ENCODE measurements at regions not wholly inside any gene's neighbourhood (a gene's known extent, or its start where the extent isn't known, plus 50 kb on each side); places are given as distances from the start of the nearest gene placed in this dataset.

GRCh38 chr11:115884800-115885534, 380.8 kb upstream of the CADM1 start (continued):
- TF ChIP-seq TCF4 (CRISPR knock-in tag; IDR thresholded peaks at IDR 0.05; ENCODE audit: borderline replicate concordance) (no peak), BACH2 (CRISPR knock-in tag; IDR thresholded peaks at IDR 0.05; ENCODE audit: borderline replicate concordance) (no peak)

- ATAC-seq = no peak
- TF ChIP-seq OSR1 (CRISPR knock-in tag; IDR thresholded peaks at IDR 0.05) = no peak
- no peak for TF ChIP-seq ZC3H10 (CRISPR knock-in tag; IDR thresholded peaks at IDR 0.05)
- TF ChIP-seq PATZ1 (CRISPR knock-in tag; IDR thresholded peaks at IDR 0.05; ENCODE audit: borderline replicate concordance) = no peak
- no peak for TF ChIP-seq ZFP30 (CRISPR knock-in tag; IDR thresholded peaks at IDR 0.05)
- no peak for TF ChIP-seq CREB5 (CRISPR knock-in tag; IDR thresholded peaks at IDR 0.05; ENCODE audit: low read depth)
- no peak for TF ChIP-seq ZNF70 (CRISPR knock-in tag; IDR thresholded peaks at IDR 0.05)
- TF ChIP-seq GLIS3 (CRISPR knock-in tag; IDR thresholded peaks at IDR 0.05) = no peak
- no peak for TF ChIP-seq SNAI2 (CRISPR knock-in tag; IDR thresholded peaks at IDR 0.05)
These were observed 370.6 kb upstream of the CADM1 start for GRCh38 chr11:115874843-115875242.

- TF ChIP-seq CREB5 (CRISPR knock-in tag; IDR thresholded peaks at IDR 0.05; ENCODE audit: low read depth) = no peak
- no peak for TF ChIP-seq ZC3H10 (CRISPR knock-in tag; IDR thresholded peaks at IDR 0.05)
- TF ChIP-seq PATZ1 (CRISPR knock-in tag; IDR thresholded peaks at IDR 0.05; ENCODE audit: borderline replicate concordance) = no peak
- TF ChIP-seq CSDC2 (CRISPR knock-in tag; IDR thresholded peaks at IDR 0.05) = no peak
- no peak for TF ChIP-seq GLIS3 (CRISPR knock-in tag; IDR thresholded peaks at IDR 0.05)
- no peak for ATAC-seq
These were observed 369.6 kb upstream of the CADM1 start for GRCh38 chr11:115873813-115874212.

- TF ChIP-seq OSR1 (CRISPR knock-in tag; IDR thresholded peaks at IDR 0.05) (no peak), TOX (CRISPR knock-in tag; IDR thresholded peaks at IDR 0.05; ENCODE audit: borderline replicate concordance) (no peak), ZFP30 (CRISPR knock-in tag; IDR thresholded peaks at IDR 0.05) (no peak), PPARA (CRISPR knock-in tag; IDR thresholded peaks at IDR 0.05; ENCODE audit: borderline replicate concordance) (no peak), ZNF8 (CRISPR knock-in tag; IDR thresholded peaks at IDR 0.05) (no peak), ISL1 (CRISPR knock-in tag; IDR thresholded peaks at IDR 0.05) (no peak), ARNTL (CRISPR knock-in tag; IDR thresholded peaks at IDR 0.05; ENCODE audit: borderline replicate concordance, low read depth) (no peak), BACH2 (CRISPR knock-in tag; IDR thresholded peaks at IDR 0.05; ENCODE audit: borderline replicate concordance) (no peak), CREB5 (CRISPR knock-in tag; IDR thresholded peaks at IDR 0.05; ENCODE audit: low read depth) (no peak), POU6F1 (CRISPR knock-in tag; IDR thresholded peaks at IDR 0.05; ENCODE audit: borderline replicate concordance, low read depth) (no peak)
These were observed 368.2 kb upstream of the CADM1 start for GRCh38 chr11:115872416-115872815.

More at GRCh38 chr11:115872416-115872815, 368.2 kb upstream of the CADM1 start:
- ATAC-seq = no peak
